K562 (cell line): ENCODE measurements at regions not wholly inside any gene's neighbourhood (a gene's known extent, or its start where the extent isn't known, plus 50 kb on each side); places are given as distances from the start of the nearest gene placed in this dataset.

Experiments used
- ATAC-seq: fragments of 200-7000 bp; cut with Tn5 transposase; 3 replicates; pipeline ENCODE4 v1.9.1; 2020; ENCODE audit warnings: moderate library complexity
- BruUV-seq: library from RNA; stranded (reverse); fragments of 400-500 nt; replicated peaks from 2 replicates; lab custom pipeline; 2021; lab: Mats Ljungman, UMichigan
- CTCF ChIA-PET: fragments of 300-600 bp; formaldehyde crosslinking; extraction: SDS; loops from one replicate; lab custom pipeline; 2021; ENCODE audit warnings: low intra/inter-chr PET ratio; lab: Yijun Ruan, JAX
- POLR2A ChIA-PET: fragments of 300-600, 350-650 bp; sonication (Branson Sonifier 250); formaldehyde crosslinking; extraction: SDS; loops from one replicate; lab custom pipeline; 2021; ENCODE audit warnings: antibody characterized with exemption, inconsistent platforms; lab: Yijun Ruan, JAX
- DNase-seq, 4 experiments: peaks; one replicate each; pipeline versions ENCODE4 v3.0.0 to v3.0.0-alpha.2; 2011 to 2018; ENCODE audit warnings: low spot score in 3 of 4, mixed read lengths in 3 of 4; ENCODE audit errors: extremely low read depth in 1 of 4
- FAIRE-seq: peaks from 2 replicates; lab custom pipeline; 2011; peaks lifted over from hg19 to GRCh38; lab: Jason Lieb, UNC
- H2AFZ ChIP-seq: 2 replicates; pipeline ENCODE4 v1.6.0; 2011; ENCODE audit warnings: low read depth, low read length, control low read depth, inconsistent platforms
- H3K27ac ChIP-seq: fragments of 200-600 bp; 3 replicates; pipeline ENCODE4 v1.8.0; 2011; ENCODE audit warnings: low read depth, mild to moderate bottlenecking, control low read depth, inconsistent platforms, low read length, moderate library complexity, mixed read lengths; ENCODE audit errors: extremely low read depth
- H3K27me3 ChIP-seq, 2 experiments: fragments of 300-600 bp in 1 of 2; 2 replicates in 1 of 2; 3 replicates in 1 of 2; pipeline versions ENCODE4 v1.6.0 to v1.8.0; 2011; ENCODE audit warnings: inconsistent platforms in 2 of 2, low read length in 2 of 2, mild to moderate bottlenecking in 1 of 2, mixed read lengths in 1 of 2, moderate library complexity in 1 of 2; ENCODE audit not compliant: control insufficient read depth in 2 of 2, insufficient read depth in 2 of 2
- H3K36me3 ChIP-seq: fragments of 300-600 bp; 3 replicates; pipeline ENCODE4 v1.8.0; 2011; ENCODE audit warnings: mild to moderate bottlenecking, low read length, inconsistent platforms; ENCODE audit not compliant: control insufficient read depth, insufficient read depth
- H3K4me1 ChIP-seq, 2 experiments: fragments of 200-600 bp in 1 of 2; replicated peaks in 1 of 2; 2 replicates in 1 of 2; 3 replicates in 1 of 2; pipeline versions ENCODE4 v1.5.1 to v1.8.0; 2011; ENCODE audit warnings: inconsistent platforms in 2 of 2, low read length in 2 of 2, mild to moderate bottlenecking in 1 of 2, mixed read lengths in 1 of 2, moderate library complexity in 1 of 2; ENCODE audit not compliant: control insufficient read depth in 2 of 2, insufficient read depth in 2 of 2
- H3K4me2 ChIP-seq: 2 replicates; pipeline ENCODE4 v1.6.1; 2011; ENCODE audit warnings: low read length, control low read depth, inconsistent platforms, mixed read lengths; ENCODE audit not compliant: insufficient read depth
- H3K4me3 ChIP-seq: fragments of 200-600 bp; sonication (generic), shearing (Covaris generic); 2 replicates; pipeline ENCODE4 v1.5.1; 2016; ENCODE audit warnings: control low read depth, inconsistent platforms
- H3K79me2 ChIP-seq: fragments of 200-600 bp; 3 replicates; pipeline ENCODE4 v1.8.0; 2011; ENCODE audit warnings: low read length, inconsistent platforms; ENCODE audit not compliant: control insufficient read depth, insufficient read depth
- H3K9ac ChIP-seq, 2 experiments: 2 replicates each; pipeline versions ENCODE4 v1.6.0 to v1.6.1; 2011; ENCODE audit warnings: low read depth in 2 of 2, low read length in 2 of 2, control low read depth in 1 of 2, inconsistent platforms in 1 of 2, mild to moderate bottlenecking in 1 of 2, mixed read lengths in 1 of 2; ENCODE audit not compliant: insufficient read depth in 1 of 2
- H3K9me1 ChIP-seq: one replicate; pipeline ENCODE4 v1.6.0; 2011; ENCODE audit warnings: inconsistent platforms, mild to moderate bottlenecking, low read length, moderate library complexity; ENCODE audit not compliant: control insufficient read depth, insufficient read depth
- H3K9me3 ChIP-seq: replicated peaks from 2 replicates; pipeline ENCODE4 v1.5.1; 2011; ENCODE audit warnings: low read depth, low read length, inconsistent platforms; ENCODE audit not compliant: control insufficient read depth, insufficient read depth
- H4K20me1 ChIP-seq: replicated peaks from 2 replicates; pipeline ENCODE4 v1.6.1; 2011; ENCODE audit warnings: low read length, inconsistent platforms, mixed read lengths; ENCODE audit not compliant: control insufficient read depth, insufficient read depth
- MITF ChIP-seq: IDR thresholded peaks from 2 replicates; pipeline ENCODE4 v1.6.1; 2014; ENCODE audit warnings: antibody characterized with exemption
- POLR2G ChIP-seq: fragments of 200-400 bp; formaldehyde crosslinking; IDR thresholded peaks from 2 replicates; pipeline ENCODE4 v1.6.1; 2017; ENCODE audit warnings: low read depth, mild to moderate bottlenecking, antibody characterized with exemption, low read length, moderate library complexity
- PRPF4 ChIP-seq: fragments of 200-400 bp; formaldehyde crosslinking; IDR thresholded peaks from one replicate; pipeline ENCODE4 v1.6.1; 2017; ENCODE audit warnings: low read length, low read depth, mild to moderate bottlenecking; ENCODE audit not compliant: insufficient read depth, poor library complexity, severe bottlenecking
- REST ChIP-seq, 2 experiments: fragments of 450-650 bp; formaldehyde crosslinking in 1 of 2; IDR thresholded peaks; 2 replicates each; pipeline versions ENCODE4 v1.4.0 to v1.6.1; 2014 to 2020; ENCODE audit warnings: mild to moderate bottlenecking in 2 of 2, borderline replicate concordance in 1 of 2, low read depth in 1 of 2
- TEAD2 ChIP-seq: fragments of 450-650 bp; IDR thresholded peaks from 2 replicates; pipeline ENCODE4 v1.6.1; 2016; ENCODE audit warnings: missing genetic modification characterization, control low read depth, missing compliant biosample characterization
- XRCC5 ChIP-seq: fragments of 200-400 bp; formaldehyde crosslinking; IDR thresholded peaks from 2 replicates; pipeline ENCODE4 v1.6.1; 2017; ENCODE audit warnings: low read depth, mild to moderate bottlenecking, low read length
- ZC3H11A ChIP-seq: IDR thresholded peaks from 2 replicates; pipeline ENCODE4 v1.6.1; 2012; ENCODE audit warnings: low read depth, low read length, improper control_type of control experiment
- WGBS: fragments of 100-300 bp; shearing (Covaris generic); methylation state at CpG from one replicate; pipeline ENCODE4 v1.1.6; 2016; ENCODE audit warnings: low coverage, mixed read lengths; ENCODE audit not compliant: insufficient coverage; ENCODE audit errors: missing lambda C conversion rate; 5-methylcytosine and 5-hydroxymethylcytosine counted together
- in situ Hi-C: fragments of 300-500 bp; cut with MboI; formaldehyde crosslinking; loops from 4 replicates; pipeline ENCODE4 v1.15.0; 2018; ENCODE audit warnings: inconsistent platforms, mixed read lengths
- intact Hi-C: fragments of 100-400 bp; cut with micrococcal nuclease; formaldehyde crosslinking; loops from 2 replicates; pipeline ENCODE4 v1.14.2; 2022
- TF ChIP-seq, protein P1 (sequence below): fragments of 450-650 bp; formaldehyde crosslinking; IDR thresholded peaks from 2 replicates; pipeline ENCODE4 v1.4.0; 2020; ENCODE audit warnings: mild to moderate bottlenecking
- TF ChIP-seq, protein P2 (sequence below): fragments of 450-650 bp; IDR thresholded peaks from 2 replicates; pipeline ENCODE4 v1.7.1; 2018; ENCODE audit warnings: mild to moderate bottlenecking, low read depth; ENCODE audit not compliant: partially characterized antibody

DNA sequence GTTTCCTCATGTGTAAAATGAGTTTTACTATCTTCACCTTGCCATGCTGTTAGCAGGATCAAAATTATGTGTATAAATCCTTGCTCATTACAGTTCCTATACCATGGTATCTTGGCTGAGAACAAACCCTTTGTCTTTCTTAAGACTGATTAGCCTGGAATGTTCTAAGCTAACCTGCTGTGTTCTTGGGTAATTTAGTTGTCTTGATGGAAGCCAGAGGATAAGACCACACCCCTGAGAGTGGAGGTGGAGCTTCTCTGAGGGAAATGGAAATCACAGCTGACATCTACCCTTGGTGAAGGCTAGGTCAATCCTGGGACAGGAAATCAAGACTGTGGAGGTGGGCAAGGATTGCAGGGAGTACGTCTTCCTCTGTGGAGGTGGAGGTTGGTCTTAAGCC is 206.1 kb upstream of the ARHGAP20 start:
- ATAC-seq (no peak), FAIRE-seq (no peak), DNase-seq (no peak)
- no peak overlapping the region for H3K9ac ChIP-seq
- in situ Hi-C loops: no loop called here
- no peak overlapping the region for H3K4me2 ChIP-seq
- no peak overlapping the region for H3K27ac ChIP-seq
- no peak overlapping the region for H3K4me3 ChIP-seq
- WGBS: no CpG with 5 or more reads among the region's 1 CpG
- no peaks in the 10 kb centered on the region for H3K4me1 ChIP-seq
- no peaks in the 10 kb centered on the region for H4K20me1 ChIP-seq
- ChIA-PET CTCF (no interaction called here), POLR2A (no interaction called here)
- no peaks in the 10 kb centered on the region for H3K27me3 ChIP-seq
- no peaks in the 10 kb centered on the region for H3K9me3 ChIP-seq
- H2AFZ ChIP-seq: no peak overlapping the region
- BruUV-seq: no TSS peak
- intact Hi-C loops: no loop called here
- no peaks in the 10 kb centered on the region for H3K79me2 ChIP-seq
- H3K9me1 ChIP-seq: no peaks in the 10 kb centered on the region
- no peaks in the 10 kb centered on the region for H3K36me3 ChIP-seq
- TF ChIP-seq PRPF4: no peak
- TF ChIP-seq, protein P1, sequence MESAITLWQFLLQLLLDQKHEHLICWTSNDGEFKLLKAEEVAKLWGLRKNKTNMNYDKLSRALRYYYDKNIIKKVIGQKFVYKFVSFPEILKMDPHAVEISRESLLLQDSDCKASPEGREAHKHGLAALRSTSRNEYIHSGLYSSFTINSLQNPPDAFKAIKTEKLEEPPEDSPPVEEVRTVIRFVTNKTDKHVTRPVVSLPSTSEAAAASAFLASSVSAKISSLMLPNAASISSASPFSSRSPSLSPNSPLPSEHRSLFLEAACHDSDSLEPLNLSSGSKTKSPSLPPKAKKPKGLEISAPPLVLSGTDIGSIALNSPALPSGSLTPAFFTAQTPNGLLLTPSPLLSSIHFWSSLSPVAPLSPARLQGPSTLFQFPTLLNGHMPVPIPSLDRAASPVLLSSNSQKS (CRISPR knock-in tag): no peak
- no peak for TF ChIP-seq REST (IDR thresholded peaks at IDR 0.05; ENCODE audit: borderline replicate concordance)
- TF ChIP-seq REST (CRISPR knock-in tag; IDR thresholded peaks at IDR 0.05; ENCODE audit: low read depth): no peak
- no peak for TF ChIP-seq ZC3H11A
- TF ChIP-seq POLR2G: no peak
- TF ChIP-seq, protein P2, sequence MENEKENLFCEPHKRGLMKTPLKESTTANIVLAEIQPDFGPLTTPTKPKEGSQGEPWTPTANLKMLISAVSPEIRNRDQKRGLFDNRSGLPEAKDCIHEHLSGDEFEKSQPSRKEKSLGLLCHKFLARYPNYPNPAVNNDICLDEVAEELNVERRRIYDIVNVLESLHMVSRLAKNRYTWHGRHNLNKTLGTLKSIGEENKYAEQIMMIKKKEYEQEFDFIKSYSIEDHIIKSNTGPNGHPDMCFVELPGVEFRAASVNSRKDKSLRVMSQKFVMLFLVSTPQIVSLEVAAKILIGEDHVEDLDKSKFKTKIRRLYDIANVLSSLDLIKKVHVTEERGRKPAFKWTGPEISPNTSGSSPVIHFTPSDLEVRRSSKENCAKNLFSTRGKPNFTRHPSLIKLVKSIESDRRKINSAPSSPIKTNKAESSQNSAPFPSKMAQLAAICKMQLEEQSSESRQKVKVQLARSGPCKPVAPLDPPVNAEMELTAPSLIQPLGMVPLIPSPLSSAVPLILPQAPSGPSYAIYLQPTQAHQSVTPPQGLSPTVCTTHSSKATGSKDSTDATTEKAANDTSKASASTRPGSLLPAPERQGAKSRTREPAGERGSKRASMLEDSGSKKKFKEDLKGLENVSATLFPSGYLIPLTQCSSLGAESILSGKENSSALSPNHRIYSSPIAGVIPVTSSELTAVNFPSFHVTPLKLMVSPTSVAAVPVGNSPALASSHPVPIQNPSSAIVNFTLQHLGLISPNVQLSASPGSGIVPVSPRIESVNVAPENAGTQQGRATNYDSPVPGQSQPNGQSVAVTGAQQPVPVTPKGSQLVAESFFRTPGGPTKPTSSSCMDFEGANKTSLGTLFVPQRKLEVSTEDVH: no peak
- TF ChIP-seq MITF: no peak
- no peak for TF ChIP-seq TEAD2 (tag)
- no peak for TF ChIP-seq XRCC5
